ENCODE measurements at regions not wholly inside any gene's neighbourhood (a gene's known extent, or its start where the extent isn't known, plus 50 kb on each side); places are given as distances from the start of the nearest gene placed in this dataset.

- POLR2A ChIA-PET = no interaction called here
- no peak for DNase-seq (ENCODE audit: extremely low spot score)
- TF ChIP-seq CTCF (IDR thresholded peaks at IDR 0.05; ENCODE audit: control extremely low read depth, extremely low read depth, low read depth, missing control alignments) = no peak
- CTCF ChIA-PET = no interaction called here
Observed at GRCh38 chr11:15471048-15471894, 356.5 kb downstream of the INSC start.

GRCh38 chr11:15471895-15472799 lies 357.4 kb downstream of the INSC start:
- ChIA-PET CTCF (interaction anchor here (0.8 to 1.2 kb wide), 2 partner anchors 8 to 13 kb away, joined by 3 to 4 read pairs; no protein-coding TSS in a partner anchor), POLR2A (no interaction called here)
- DNase-seq (ENCODE audit: extremely low spot score) = no peak
- no peak for TF ChIP-seq CTCF (IDR thresholded peaks at IDR 0.05; ENCODE audit: control extremely low read depth, extremely low read depth, low read depth, missing control alignments)

GRCh38 chr11:15473954-15474837 lies 359.5 kb downstream of the INSC start:
- no peak for DNase-seq (ENCODE audit: extremely low spot score)
- TF ChIP-seq CTCF (IDR thresholded peaks at IDR 0.05; ENCODE audit: control extremely low read depth, extremely low read depth, low read depth, missing control alignments) = no peak
- ChIA-PET CTCF (interaction anchor here (1.0 kb wide), 1 partner anchor 24 kb away, joined by 3 read pairs; no protein-coding TSS in a partner anchor), POLR2A (no interaction called here)

- DNase-seq (ENCODE audit: extremely low spot score) = no peak
- CTCF ChIA-PET = no interaction called here
- POLR2A ChIA-PET = no interaction called here
- TF ChIP-seq CTCF (IDR thresholded peaks at IDR 0.05; ENCODE audit: control extremely low read depth, extremely low read depth, low read depth, missing control alignments) = no peak
Observed at GRCh38 chr11:15476371-15476917, 361.7 kb downstream of the INSC start.

- no peak for DNase-seq (ENCODE audit: extremely low spot score)
- ChIA-PET POLR2A (no interaction called here), CTCF (no interaction called here)
- TF ChIP-seq CTCF (IDR thresholded peaks at IDR 0.05; ENCODE audit: control extremely low read depth, extremely low read depth, low read depth, missing control alignments) = no peak
Observed at GRCh38 chr11:15481871-15482270, 367.1 kb downstream of the INSC start.
